ENCODE measurements at regions not wholly inside any gene's neighbourhood (a gene's known extent, or its start where the extent isn't known, plus 50 kb on each side); places are given as distances from the start of the nearest gene placed in this dataset.
A peak's percentile ranks its signal among the peaks of the same experiment; 100 is the strongest.

DNA sequence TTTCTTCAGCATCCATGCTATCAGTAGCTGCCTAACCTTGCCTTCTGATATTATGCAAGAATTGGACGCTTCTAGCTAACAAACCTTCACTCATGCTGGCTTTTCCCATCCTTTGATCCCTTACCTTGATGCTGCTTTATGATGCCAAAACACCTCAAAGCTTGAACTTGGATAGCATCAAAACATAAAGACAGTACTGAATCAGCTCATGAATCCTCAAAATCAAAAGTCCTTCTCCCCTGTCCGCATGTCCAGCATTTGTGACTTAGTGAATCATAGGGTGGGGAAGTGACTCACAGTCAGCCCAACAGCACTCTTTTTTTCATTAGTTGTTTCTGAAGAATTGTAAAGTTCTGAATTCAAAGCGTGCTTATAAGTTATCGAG, 89.5 kb upstream of the PIK3CG start:
- H3K9me3 Mint-ChIP-seq: no peaks in the 10 kb centered on the region
- Histone ChIP-seq H3K27me3 (ENCODE audit: control insufficient read depth, insufficient read depth, low read length, poor library complexity, severe bottlenecking) (no peaks in the 10 kb centered on the region), H3K4me1 (ENCODE audit: control insufficient read depth, insufficient read depth, low read length) (peaks cover 10% of the 10 kb centered on the region), H3K27ac (ENCODE audit: low read depth, low read length) (no peak overlapping the region), H3K9ac (ENCODE audit: extremely low read depth, low read length, poor library complexity, severe bottlenecking) (no peak overlapping the region), H3K4me3 (ENCODE audit: low read length) (no peak overlapping the region), H3K9me3 (ENCODE audit: control insufficient read depth, low read length) (peaks cover 6% of the 10 kb centered on the region), H3K36me3 (ENCODE audit: control insufficient read depth, insufficient read depth, low read length) (no peaks in the 10 kb centered on the region)
- no peaks in the 10 kb centered on the region for H3K36me3 Mint-ChIP-seq (ENCODE audit: low read depth)
- 82 to 99% methylated on average over 2 to 4 of the region's 4 CpGs for WGBS, 2 experiments (ENCODE audit: insufficient coverage in 1 of 2, insufficient read length in 1 of 2)
- TF ChIP-seq, protein P1, sequence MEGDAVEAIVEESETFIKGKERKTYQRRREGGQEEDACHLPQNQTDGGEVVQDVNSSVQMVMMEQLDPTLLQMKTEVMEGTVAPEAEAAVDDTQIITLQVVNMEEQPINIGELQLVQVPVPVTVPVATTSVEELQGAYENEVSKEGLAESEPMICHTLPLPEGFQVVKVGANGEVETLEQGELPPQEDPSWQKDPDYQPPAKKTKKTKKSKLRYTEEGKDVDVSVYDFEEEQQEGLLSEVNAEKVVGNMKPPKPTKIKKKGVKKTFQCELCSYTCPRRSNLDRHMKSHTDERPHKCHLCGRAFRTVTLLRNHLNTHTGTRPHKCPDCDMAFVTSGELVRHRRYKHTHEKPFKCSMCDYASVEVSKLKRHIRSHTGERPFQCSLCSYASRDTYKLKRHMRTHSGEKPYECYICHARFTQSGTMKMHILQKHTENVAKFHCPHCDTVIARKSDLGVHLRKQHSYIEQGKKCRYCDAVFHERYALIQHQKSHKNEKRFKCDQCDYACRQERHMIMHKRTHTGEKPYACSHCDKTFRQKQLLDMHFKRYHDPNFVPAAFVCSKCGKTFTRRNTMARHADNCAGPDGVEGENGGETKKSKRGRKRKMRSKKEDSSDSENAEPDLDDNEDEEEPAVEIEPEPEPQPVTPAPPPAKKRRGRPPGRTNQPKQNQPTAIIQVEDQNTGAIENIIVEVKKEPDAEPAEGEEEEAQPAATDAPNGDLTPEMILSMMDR (conservative IDR thresholded peaks at IDR 0.05): no peak
- H3K27ac Mint-ChIP-seq: no peak overlapping the region
- H3K4me3 Mint-ChIP-seq: no peak overlapping the region
- no peak for DNase-seq
- H3K4me1 Mint-ChIP-seq: peaks cover 4% of the 10 kb centered on the region
- peaks cover 3% of the 10 kb centered on the region for H3K27me3 Mint-ChIP-seq (ENCODE audit: insufficient read depth)

DNA sequence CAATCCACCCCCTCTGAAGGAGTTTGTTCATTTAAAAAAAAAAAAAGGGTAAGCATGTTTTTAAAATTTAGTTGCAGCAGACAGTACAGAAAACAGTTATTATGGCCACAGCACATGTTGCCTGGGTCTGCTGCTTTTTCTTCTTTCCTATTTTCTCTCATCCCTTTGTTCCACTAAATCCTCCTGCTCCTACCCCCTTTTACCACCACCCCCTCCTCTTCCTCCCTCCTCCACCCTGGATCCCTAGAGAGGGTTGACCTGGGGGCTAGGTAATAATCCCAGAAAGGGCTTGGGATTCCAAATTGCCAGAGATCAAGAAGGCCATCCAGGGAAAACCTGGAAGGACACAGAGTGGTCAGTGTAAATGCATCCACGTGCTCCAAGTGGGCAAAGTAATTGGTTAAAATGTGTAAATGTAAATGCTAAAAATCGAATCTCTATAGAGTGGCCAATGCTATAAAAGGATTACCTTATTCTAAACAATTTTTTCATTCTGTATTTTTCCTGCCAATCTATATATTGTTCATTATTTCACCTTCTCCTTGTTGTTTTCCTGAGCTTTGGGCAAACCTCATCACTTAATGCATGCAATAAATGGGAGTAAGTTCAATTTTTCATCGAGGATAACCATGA, 89.0 kb upstream of the PIK3CG start:
- H3K4me3 ChIP-seq (ENCODE audit: low read length): no peak overlapping the region
- Mint-ChIP-seq H3K27me3 (ENCODE audit: insufficient read depth) (peaks cover 3% of the 10 kb centered on the region), H3K27ac (peak overlapping the region; percentile 35), H3K4me3 (no peak overlapping the region), H3K4me1 (peaks cover 4% of the 10 kb centered on the region), H3K36me3 (ENCODE audit: low read depth) (no peaks in the 10 kb centered on the region), H3K9me3 (no peaks in the 10 kb centered on the region)
- peaks cover 6% of the 10 kb centered on the region for H3K9me3 ChIP-seq (ENCODE audit: control insufficient read depth, low read length)
- no peak overlapping the region for H3K9ac ChIP-seq (ENCODE audit: extremely low read depth, low read length, poor library complexity, severe bottlenecking)
- DNase-seq: no peak
- no peaks in the 10 kb centered on the region for H3K36me3 ChIP-seq (ENCODE audit: control insufficient read depth, insufficient read depth, low read length)
- peaks cover 10% of the 10 kb centered on the region for H3K4me1 ChIP-seq (ENCODE audit: control insufficient read depth, insufficient read depth, low read length)
- TF ChIP-seq, protein P1 (conservative IDR thresholded peaks at IDR 0.05): no peak
- H3K27ac ChIP-seq (ENCODE audit: low read depth, low read length): no peak overlapping the region
- no peaks in the 10 kb centered on the region for H3K27me3 ChIP-seq (ENCODE audit: control insufficient read depth, insufficient read depth, low read length, poor library complexity, severe bottlenecking)
- 84 to 100% methylated on average over 1 to 2 of the region's 3 CpGs for WGBS, 2 experiments (ENCODE audit: insufficient coverage in 1 of 2, insufficient read length in 1 of 2)

DNA sequence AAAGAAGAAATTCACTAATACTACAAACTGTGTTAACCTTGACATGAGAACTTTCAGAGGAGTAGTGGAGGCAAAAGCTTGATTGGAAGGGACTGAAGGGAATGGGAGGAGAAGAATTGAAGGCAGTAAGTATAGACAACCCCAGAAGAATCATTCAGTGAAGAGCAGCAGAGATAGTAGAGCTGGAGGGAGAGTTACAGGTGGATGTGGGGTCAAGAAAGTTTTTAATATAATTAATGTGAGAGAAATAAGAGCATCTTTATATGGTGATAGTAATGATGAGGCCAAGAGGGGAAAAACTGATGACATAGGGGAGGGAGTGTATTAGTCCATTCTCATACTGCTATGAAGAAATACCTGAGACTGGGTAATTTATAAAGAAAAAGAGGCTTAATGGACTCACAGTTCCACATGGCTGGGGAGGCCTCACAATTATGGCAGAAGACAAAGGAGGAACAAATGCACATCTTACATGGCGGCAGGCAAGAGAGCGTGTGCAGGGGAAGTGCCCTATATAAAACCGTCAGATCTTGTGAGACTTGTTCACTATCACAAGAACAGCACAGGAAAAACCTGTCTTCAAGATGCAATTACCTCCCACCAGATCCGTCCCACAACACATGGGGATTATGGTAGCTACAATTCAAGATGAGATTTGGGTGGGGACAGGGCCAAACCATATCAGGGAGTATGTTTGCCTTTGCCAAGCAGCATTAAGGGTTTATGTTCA, 88.3 kb upstream of the PIK3CG start:
- no peak overlapping the region for H3K27ac Mint-ChIP-seq
- Histone ChIP-seq H3K9ac (ENCODE audit: extremely low read depth, low read length, poor library complexity, severe bottlenecking) (no peak overlapping the region), H3K36me3 (ENCODE audit: control insufficient read depth, insufficient read depth, low read length) (no peaks in the 10 kb centered on the region), H3K27ac (ENCODE audit: low read depth, low read length) (no peak overlapping the region), H3K27me3 (ENCODE audit: control insufficient read depth, insufficient read depth, low read length, poor library complexity, severe bottlenecking) (no peaks in the 10 kb centered on the region), H3K4me1 (ENCODE audit: control insufficient read depth, insufficient read depth, low read length) (peaks cover 10% of the 10 kb centered on the region), H3K4me3 (ENCODE audit: low read length) (no peak overlapping the region), H3K9me3 (ENCODE audit: control insufficient read depth, low read length) (peaks cover 6% of the 10 kb centered on the region)
- DNase-seq: no peak
- TF ChIP-seq, protein P1 (conservative IDR thresholded peaks at IDR 0.05): no peak
- H3K36me3 Mint-ChIP-seq (ENCODE audit: low read depth): no peaks in the 10 kb centered on the region
- 73 to 96% methylated on average over 3 to 4 of the region's 4 CpGs for WGBS, 2 experiments (ENCODE audit: insufficient coverage in 1 of 2, insufficient read length in 1 of 2)
- peaks cover 4% of the 10 kb centered on the region for H3K4me1 Mint-ChIP-seq
- peaks cover 3% of the 10 kb centered on the region for H3K27me3 Mint-ChIP-seq (ENCODE audit: insufficient read depth)
- H3K9me3 Mint-ChIP-seq: no peaks in the 10 kb centered on the region
- H3K4me3 Mint-ChIP-seq: no peak overlapping the region
